Ovary (tissue), 7 donors: ENCODE measurements at regions not wholly inside any gene's neighbourhood (a gene's known extent, or its start where the extent isn't known, plus 50 kb on each side); places are given as distances from the start of the nearest gene placed in this dataset.

Experiments
- DNase-seq, 5 donors: peaks; one replicate each; pipeline ENCODE4 v3.0.0-alpha.2; 2019 to 2020
- H3K27ac ChIP-seq, 2 donors: fragments of 200-600 bp; one replicate each; pipeline versions ENCODE4 v1.5.1 to v1.8.0; 2019 to 2022
- H3K27me3 ChIP-seq: fragments of 200-600 bp; one replicate; pipeline ENCODE4 v1.8.0; 2022
- H3K36me3 ChIP-seq: fragments of 200-600 bp; sonication (generic); one replicate; pipeline ENCODE4 v1.5.1; 2019
- H3K4me1 ChIP-seq: one replicate; pipeline ENCODE4 v1.8.1; 2013; ENCODE audit warnings: mild to moderate bottlenecking, moderate library complexity; ENCODE audit not compliant: insufficient read depth
- H3K4me3 ChIP-seq: fragments of 200-600 bp; sonication (generic); one replicate; pipeline ENCODE4 v1.5.1; 2017
- H3K9me3 ChIP-seq, 2 donors: fragments of 200-600 bp in 1 of 2; sonication (generic) in 1 of 2; one replicate each; pipeline versions ENCODE4 v1.5.1 to v1.8.1; 2013 to 2019; ENCODE audit warnings: mild to moderate bottlenecking in 1 of 2, moderate library complexity in 1 of 2
- CTCF ChIP-seq, 3 donors: fragments of 450-650 bp in 2 of 3; fragments of 200-600 bp in 1 of 3; IDR thresholded peaks; one replicate each; pipeline versions ENCODE4 v1.5.1 to v1.8.0; 2016 to 2022; ENCODE audit warnings: antibody characterized with exemption in 3 of 3, mild to moderate bottlenecking in 1 of 3
- EP300 ChIP-seq: sonication (generic); formaldehyde crosslinking; IDR thresholded peaks from one replicate; pipeline ENCODE4 v1.6.1; 2017; ENCODE audit warnings: antibody characterized with exemption
- POLR2A ChIP-seq: fragments of 450-650 bp; IDR thresholded peaks from one replicate; pipeline ENCODE4 v1.6.1; 2017; ENCODE audit warnings: antibody characterized with exemption, mild to moderate bottlenecking, moderate library complexity
- WGBS, 3 donors: extraction: QIAGEN DNeasy Blood & Tissue Kit in 1 of 3; methylation state at CpG; one replicate each; pipeline versions ENCODE4 v1.1.5 to v1.1.7; 2013 to 2017; 5-methylcytosine and 5-hydroxymethylcytosine counted together
- intact Hi-C, 4 donors: fragments of 100-400 bp; cut with DNase I; formaldehyde crosslinking; loops; one replicate each; pipeline versions ENCODE4 v1.11.0 to v1.15.1; 2022 to 2023
- donor health status: DM: no; HTN: no; CAD: no; lungs with moderate emphysema.
- donor health status: DM: no; HTN: no; CAD: no.
- donor health status: Bipolar disorder and iron deficiency.
- donor health status: DM: no; HTN: no; CAD: no.
- donor health status: DM: yes; HTN: yes; CAD: no.

GRCh38 chr15:39300451-39301153, 280.3 kb upstream of the THBS1 start:
- intact Hi-C loops: no loop called here
- Histone ChIP-seq H3K27me3 (no peaks in the 10 kb centered on the region), H3K36me3 (no peaks in the 10 kb centered on the region), H3K27ac (no peak overlapping the region), H3K4me1 (no peaks in the 10 kb centered on the region), H3K4me3 (no peak overlapping the region), H3K9me3 (no peaks in the 10 kb centered on the region)
- 81 to 92% (median 87%) methylated on average over 3 of the region's 3 CpGs for WGBS, 3 donors
- DNase-seq: no peak
- TF ChIP-seq CTCF (IDR thresholded peaks at IDR 0.05): no peak
- no peak for TF ChIP-seq EP300
- TF ChIP-seq POLR2A: no peak

- H3K4me3 ChIP-seq: no peak overlapping the region
- intact Hi-C loops: no loop called here
- H3K9me3 ChIP-seq: no peaks in the 10 kb centered on the region
- H3K27me3 ChIP-seq: no peaks in the 10 kb centered on the region
- 39 to 63% (median 45%) methylated on average over 2 of the region's 2 CpGs for WGBS, 3 donors
- no peak overlapping the region for H3K27ac ChIP-seq
- DNase-seq: peak in 1 of 5 donors; percentile 25
- TF ChIP-seq CTCF (IDR thresholded peaks at IDR 0.05) (no peak), POLR2A (no peak), EP300 (no peak)
- H3K36me3 ChIP-seq: no peaks in the 10 kb centered on the region
- no peaks in the 10 kb centered on the region for H3K4me1 ChIP-seq
Measured at GRCh38 chr15:39301589-39301999, 279.3 kb upstream of the THBS1 start.

GRCh38 chr15:39302936-39303335, 277.9 kb upstream of the THBS1 start:
- intact Hi-C loops: no loop called here
- 60 to 91% (median 91%) methylated on average over 2 of the region's 2 CpGs for WGBS, 3 donors
- Histone ChIP-seq H3K27ac (no peak overlapping the region), H3K36me3 (no peaks in the 10 kb centered on the region), H3K4me3 (no peak overlapping the region), H3K4me1 (no peaks in the 10 kb centered on the region), H3K9me3 (no peaks in the 10 kb centered on the region), H3K27me3 (no peaks in the 10 kb centered on the region)
- DNase-seq: no peak
- TF ChIP-seq CTCF (IDR thresholded peaks at IDR 0.05) (no peak), EP300 (no peak), POLR2A (no peak)

- 82 to 84% (median 83%) methylated on average over 7 of the region's 7 CpGs for WGBS, 3 donors
- H3K27ac ChIP-seq: no peak overlapping the region
- no peaks in the 10 kb centered on the region for H3K36me3 ChIP-seq
- H3K9me3 ChIP-seq: no peaks in the 10 kb centered on the region
- intact Hi-C loops: no loop called here
- no peak for TF ChIP-seq EP300
- no peak for TF ChIP-seq CTCF (IDR thresholded peaks at IDR 0.05)
- TF ChIP-seq POLR2A: no peak
- H3K4me1 ChIP-seq: no peaks in the 10 kb centered on the region
- no peaks in the 10 kb centered on the region for H3K27me3 ChIP-seq
- H3K4me3 ChIP-seq: no peak overlapping the region
- no peak for DNase-seq
Measured at GRCh38 chr15:39304201-39304841, 276.6 kb upstream of the THBS1 start.
